ENCODE measurements at regions not wholly inside any gene's neighbourhood (a gene's known extent, or its start where the extent isn't known, plus 50 kb on each side); places are given as distances from the start of the nearest gene placed in this dataset.

DNA sequence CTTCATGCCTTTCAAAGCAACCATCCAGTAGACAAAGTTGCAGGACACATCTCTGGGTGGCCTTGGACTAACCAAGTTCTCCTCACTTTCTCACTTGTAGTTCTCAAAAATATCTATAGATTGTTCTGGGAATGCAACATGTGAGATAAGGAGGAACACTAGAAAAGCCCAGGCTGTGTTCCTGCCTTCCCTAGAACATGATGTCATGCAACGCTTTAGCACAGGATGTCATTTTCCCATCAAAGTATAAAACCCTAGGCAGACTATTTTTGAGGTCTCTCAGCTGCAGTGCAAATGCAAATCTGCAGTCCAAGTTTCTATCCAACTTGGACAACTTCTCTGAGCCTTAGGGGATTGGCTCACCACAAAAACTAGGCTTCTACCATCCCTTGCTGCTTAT is 78.8 kb upstream of the PCDH7 start:
- TF ChIP-seq, protein P1, sequence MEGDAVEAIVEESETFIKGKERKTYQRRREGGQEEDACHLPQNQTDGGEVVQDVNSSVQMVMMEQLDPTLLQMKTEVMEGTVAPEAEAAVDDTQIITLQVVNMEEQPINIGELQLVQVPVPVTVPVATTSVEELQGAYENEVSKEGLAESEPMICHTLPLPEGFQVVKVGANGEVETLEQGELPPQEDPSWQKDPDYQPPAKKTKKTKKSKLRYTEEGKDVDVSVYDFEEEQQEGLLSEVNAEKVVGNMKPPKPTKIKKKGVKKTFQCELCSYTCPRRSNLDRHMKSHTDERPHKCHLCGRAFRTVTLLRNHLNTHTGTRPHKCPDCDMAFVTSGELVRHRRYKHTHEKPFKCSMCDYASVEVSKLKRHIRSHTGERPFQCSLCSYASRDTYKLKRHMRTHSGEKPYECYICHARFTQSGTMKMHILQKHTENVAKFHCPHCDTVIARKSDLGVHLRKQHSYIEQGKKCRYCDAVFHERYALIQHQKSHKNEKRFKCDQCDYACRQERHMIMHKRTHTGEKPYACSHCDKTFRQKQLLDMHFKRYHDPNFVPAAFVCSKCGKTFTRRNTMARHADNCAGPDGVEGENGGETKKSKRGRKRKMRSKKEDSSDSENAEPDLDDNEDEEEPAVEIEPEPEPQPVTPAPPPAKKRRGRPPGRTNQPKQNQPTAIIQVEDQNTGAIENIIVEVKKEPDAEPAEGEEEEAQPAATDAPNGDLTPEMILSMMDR (IDR thresholded peaks at IDR 0.05) = no peak
- no peak for TF ChIP-seq EZH2 (IDR thresholded peaks at IDR 0.05; ENCODE audit: borderline replicate concordance, insufficient read depth, low read depth, low read length, poor library complexity, severe bottlenecking)

All from B cell (primary cell).